HG02884 (cell line): ENCODE measurements at regions not wholly inside any gene's neighbourhood (a gene's known extent, or its start where the extent isn't known, plus 50 kb on each side); places are given as distances from the start of the nearest gene placed in this dataset.

Experiments used
- ATAC-seq: cut with Tn5 transposase; IDR thresholded peaks from one replicate; pipeline ENCODE4 v1.9.1; 2021; ENCODE audit warnings: mild to moderate bottlenecking, moderate library complexity; ENCODE audit not compliant: unreplicated experiment

DNA sequence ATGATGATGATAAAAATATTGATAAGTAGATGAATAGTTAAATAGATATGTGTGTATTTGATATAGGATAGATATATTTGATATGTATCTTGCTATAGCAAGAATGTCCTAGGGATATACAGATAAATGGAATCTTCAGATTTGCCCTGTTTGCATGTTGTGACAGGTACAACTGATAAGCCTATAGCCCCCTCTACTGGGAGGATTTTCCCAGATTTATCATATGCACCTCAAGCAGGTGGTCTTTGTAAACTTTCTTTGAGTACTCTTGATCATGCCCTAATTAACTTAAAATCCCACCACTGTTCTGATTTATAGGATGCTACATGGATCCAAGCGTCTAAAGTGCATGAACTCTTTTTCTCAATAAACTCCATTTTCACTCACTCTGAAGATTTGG lies 1050.7 kb downstream of the SORCS3 start:
- no peak for ATAC-seq

DNA sequence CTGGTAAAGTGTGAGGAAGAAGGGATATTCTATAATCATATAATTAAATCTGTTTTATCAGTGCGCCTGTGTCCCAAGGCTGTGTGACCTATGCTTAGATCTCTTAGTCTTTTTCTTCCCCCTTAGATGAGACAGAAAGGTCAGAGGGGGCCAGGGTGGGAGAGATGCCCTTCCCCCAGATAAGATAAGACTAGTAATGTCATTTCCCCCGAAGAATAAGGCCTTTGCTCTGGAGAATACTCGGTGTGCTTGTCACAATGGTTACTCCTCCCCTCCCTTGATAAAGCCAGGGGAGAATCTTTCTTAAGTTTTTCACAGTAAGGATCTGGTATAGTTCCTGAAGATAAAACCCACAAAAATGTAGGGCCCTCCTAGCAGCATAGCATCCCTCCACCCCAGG lies 1041.8 kb downstream of the SORCS3 start:
- ATAC-seq: no peak

DNA sequence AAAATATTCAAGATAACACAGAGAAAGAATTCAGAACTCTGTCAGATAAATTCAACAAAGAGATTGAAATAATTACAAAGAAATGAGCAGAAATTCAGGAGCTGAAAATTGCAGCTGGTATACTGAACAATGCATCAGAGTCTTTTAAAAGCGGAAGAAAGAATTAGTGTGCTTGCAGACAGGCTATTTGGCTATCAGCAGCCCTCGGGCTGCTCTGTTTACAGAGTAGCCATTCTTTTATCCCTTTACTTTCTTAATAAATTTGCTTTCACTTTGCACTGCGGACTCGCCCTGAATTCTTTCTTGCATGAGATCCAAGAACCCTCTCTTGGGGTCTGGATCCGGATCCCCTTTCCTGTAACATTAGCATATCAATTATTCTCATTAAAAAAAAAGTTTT lies 1040.0 kb downstream of the SORCS3 start:
- ATAC-seq: no peak

DNA sequence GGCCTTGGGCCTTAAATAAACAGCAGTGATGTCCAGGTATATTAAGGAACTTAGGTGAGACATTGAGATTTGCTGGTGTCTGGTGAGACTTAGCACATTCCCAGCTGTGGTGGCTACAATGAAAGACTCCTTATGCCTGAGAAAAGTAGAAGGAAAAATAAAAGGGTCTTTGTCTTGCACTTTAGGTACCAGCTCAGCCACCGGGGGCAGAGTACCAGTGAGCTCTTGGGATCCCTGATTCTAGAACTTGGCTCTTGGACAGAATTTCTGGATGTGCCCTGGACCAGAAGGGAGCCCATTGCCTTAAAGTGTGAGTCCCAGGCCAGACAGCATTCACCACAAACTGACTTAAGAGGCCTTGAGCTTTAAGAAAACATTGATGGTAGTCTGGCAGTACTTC lies 1038.7 kb downstream of the SORCS3 start:
- ATAC-seq: no peak

DNA sequence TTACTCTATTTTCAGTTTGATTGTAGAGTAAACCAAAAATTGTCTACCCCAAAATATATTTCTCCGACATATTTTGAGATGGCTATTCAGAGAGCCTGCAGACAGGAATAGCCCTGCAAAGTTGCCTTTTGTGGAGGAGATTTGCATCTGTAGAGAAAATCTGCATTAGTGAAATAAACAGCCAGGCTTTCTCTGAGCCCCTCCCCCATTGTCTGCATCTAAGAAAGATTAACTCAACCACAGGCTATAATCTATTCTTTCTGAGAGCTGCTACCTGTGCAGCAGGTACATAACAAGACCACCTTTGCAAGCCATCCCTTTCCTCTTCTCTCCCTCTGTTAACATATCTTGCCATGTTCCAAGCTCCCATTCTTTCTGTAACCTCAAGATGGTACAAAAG lies 1034.2 kb downstream of the SORCS3 start:
- no peak for ATAC-seq

DNA sequence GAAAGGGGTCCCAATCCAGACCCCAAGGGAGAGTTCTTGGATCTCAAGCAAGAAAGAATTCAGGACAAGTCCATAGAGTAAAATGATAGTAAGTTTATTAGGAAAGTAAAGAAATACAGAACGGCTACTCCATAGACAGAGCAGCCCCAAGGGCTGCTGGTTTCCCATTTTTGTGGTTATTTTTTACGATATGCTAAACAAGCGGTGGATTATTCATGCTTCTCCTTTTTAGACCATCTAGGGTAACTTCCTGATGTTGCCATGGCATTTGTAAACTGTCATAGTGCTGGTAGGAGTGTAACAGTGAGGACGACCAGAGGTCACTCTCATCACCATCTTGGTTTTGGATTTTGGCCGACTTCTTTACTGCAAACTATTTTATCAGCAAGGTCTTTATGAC lies 1033.4 kb downstream of the SORCS3 start:
- no peak for ATAC-seq

DNA sequence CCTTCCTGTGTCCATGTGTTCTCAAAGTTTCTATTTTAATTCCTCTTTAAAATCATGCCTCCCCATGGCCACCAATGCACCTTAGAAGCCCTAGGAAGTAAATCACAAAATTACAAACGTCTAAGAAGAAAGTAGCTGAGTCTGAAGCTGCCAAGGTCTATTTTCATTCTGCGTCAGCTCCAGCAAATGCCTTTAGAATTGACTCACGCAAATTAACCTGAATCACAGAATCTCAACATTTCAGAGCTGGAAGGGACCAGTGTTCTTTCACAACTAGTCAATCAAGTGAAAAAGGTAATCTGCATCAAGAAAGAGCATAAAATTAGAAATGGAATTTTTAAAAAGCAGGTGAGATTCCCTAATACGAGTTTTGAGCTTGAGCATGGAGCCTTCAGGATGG lies 1017.6 kb downstream of the SORCS3 start:
- no peak for ATAC-seq

DNA sequence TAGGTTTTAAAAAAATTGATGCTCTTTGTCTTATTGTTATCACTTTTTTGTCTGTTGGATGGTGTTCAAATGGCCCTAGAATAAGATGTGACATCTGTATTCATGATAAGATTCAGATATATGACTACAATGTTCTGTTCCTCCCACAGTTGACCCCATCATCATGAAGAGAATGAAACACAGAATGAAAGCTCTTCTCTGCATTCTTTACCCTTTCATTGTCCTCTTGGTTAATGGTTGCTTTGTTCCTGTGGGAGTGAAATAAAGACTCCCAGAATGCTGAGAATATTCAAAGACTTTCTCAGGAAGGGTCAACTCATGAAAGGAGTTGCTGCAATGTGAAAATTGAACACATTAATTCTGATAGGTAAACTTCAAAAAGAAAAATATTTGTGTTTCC lies 1015.8 kb downstream of the SORCS3 start:
- ATAC-seq: no peak

DNA sequence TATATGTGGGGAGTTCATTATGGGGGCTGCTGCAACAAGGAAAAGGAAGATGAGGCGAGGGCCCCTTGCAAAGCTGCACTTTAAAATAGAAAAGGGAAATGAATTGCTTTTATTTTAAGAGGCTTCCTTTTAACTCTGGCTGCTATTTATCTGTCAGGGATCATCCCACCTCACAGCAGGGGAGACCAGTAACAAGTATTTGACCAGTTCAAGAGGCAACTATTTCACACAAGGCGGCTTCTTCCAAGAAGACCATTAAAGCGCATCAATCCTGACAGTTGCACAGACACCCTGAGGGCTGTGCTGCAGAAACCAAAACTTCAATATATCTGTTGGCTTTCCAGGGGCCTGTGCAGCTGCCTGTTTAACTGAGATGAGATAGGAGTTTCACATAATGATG lies 1009.2 kb downstream of the SORCS3 start:
- ATAC-seq: no peak

DNA sequence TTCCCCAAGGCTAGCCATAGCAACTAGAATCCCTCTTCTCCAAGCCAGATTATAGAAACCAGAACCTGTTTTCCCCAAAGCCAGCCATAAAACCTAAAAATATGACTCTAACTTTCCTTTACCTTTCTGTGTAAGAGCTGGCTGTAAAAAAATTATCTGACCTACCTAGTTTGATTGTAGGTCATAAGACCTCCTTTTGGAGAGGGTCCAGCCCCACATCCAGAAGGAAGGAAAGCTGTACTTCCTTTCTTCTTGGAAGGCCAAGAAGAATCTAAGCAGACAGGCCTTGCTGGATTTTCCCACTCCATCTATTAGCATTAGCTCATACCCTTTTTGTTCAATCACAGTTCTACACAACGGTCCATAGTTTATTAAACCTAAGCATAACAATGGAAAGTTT lies 1006.3 kb downstream of the SORCS3 start:
- no peak for ATAC-seq

DNA sequence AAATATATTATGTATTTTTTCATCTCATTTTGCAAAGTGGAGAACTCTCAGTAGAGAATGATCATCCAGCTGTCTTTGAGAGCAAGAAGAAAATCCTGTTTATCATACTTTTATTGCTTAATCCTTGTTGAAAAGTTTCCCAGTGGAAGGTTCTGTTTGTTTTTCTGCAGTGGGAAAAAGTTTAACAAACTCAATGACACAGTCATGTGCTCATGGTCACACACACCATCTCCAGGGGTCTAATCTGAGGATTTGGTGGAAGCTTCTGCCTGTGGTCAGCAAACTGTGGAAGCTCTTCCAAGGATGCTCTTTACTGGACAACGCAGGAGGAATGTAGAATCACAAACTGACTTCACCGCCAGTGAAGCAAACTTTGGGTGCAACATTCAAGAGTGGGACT lies 1003.9 kb downstream of the SORCS3 start:
- no peak for ATAC-seq

DNA sequence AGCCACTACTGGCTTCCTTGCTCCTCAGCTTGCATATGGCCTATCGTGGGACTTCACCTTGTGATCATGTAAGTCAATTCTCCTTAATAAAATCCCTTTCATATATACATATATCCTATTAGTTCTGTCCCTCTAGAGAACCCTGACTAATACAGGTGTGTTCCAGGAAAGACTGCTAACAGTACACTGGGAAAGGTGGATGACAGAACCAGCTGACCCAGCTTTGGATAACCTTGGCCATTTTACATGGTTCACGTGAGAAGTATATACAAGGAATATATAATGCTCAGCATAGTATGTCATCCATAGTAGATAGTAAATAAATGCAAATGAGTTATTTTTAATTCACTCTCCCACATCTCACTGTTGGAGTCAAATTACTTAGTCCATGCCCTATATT lies 1003.5 kb downstream of the SORCS3 start:
- ATAC-seq: no peak

DNA sequence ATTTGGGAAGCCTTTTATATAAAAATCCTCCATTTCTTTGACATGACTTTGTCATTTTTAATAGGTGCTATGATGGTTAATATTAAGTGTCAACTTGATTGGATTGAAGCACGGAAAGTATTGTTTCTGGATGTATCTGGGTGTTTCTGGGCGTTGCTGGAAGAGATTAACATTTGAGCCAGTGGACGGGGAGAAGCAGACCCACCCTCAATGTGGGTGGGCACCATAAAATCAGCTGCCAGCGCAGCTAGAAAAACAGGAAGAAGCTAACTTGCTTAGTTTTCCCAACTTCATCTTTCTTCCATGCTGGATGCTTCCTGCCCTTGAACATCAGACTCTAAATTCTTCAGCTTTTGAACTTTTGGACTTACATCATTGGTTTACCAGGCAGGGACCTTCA lies 1003.0 kb downstream of the SORCS3 start:
- ATAC-seq: no peak

DNA sequence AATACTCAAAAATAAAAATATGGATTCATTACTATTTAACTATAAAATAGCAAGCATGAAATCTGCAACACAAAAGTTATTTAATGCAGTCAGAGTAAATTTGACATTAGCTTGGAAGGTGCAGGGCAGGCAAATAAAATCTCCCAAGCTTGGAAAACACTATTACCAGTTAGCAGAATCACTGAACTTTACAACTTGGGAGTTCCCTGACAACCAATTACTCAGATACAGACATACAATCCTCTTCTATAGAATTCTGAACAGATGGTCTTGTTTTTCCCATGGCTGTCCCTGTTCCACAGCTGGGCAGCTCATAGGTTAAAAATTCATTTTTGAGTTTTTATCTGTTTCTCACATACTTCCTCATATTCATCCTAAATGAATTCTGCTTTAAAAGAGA lies 1002.6 kb downstream of the SORCS3 start:
- ATAC-seq: no peak

DNA sequence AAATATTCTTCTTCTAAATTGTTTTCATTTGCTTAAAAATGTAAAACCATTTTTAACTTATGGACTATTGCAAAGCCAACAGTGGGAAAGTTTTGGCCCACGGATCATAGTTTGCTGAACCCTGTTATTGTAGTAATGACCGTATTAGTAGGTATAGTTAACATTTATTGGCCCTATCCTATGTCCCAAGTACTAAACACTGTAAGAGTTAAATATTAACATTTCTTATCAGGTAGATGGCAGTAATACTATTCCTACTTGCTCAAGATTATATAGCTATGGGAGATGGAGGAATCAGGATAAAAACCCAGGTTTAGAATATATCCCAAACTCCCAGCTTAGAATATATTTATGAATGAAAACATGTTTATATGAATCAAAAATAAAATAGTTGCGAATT lies 993.2 kb downstream of the SORCS3 start:
- no peak for ATAC-seq

DNA sequence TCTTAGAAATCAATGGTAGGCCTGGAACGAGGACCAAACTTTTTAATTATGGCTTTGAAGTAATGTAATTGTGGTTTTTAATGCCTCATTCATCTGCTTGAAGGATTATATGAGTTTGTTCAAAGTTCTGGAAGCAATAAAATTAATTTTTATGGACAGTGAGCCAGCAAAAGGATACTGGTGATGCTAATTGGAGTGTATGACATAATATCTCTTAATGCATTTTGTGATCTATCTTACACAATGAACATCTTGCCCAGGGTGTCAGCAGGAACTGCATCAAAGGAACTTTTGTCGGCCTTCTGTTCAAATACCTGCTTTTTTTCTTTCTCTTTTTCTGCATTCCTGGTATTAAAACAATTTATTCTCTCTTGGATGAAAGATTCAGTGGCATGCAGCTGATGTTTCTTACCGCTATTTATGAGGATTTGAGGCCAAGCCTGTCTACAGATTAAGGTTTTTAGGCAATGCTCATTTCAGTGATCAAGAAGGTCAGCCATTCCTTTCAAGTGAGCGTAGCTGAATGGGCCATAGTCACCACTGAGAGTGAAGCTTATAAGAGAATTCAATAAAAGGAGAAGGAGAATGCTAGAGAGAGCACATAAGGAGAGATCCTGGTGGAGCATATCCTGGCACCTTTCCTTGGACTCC lies 974.8 kb downstream of the SORCS3 start:
- no peak for ATAC-seq

DNA sequence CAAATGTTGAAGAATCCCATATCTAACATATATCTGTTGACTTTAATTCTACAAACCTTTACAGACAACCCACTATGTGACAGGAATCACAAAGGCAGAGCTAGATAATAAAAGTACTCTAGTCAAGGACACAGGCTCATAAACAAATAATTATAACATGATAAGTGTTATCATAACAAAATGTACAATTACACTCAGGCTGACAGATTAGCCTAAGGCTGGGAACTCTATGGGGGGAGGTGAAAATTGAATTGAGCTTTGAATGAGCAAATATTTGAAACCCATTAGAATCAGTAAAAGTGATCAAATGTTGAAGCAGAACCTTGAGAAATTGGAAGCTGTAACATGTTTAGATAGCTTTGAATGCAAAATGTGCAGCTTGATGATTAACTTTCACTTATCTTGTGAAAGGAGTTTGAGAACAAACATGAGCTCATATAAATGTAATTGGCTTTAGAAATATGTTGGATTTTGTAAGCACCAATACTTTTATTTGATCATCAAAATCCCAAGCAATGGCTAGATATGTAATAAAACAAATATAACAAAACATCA lies 970.2 kb downstream of the SORCS3 start:
- ATAC-seq: no peak

DNA sequence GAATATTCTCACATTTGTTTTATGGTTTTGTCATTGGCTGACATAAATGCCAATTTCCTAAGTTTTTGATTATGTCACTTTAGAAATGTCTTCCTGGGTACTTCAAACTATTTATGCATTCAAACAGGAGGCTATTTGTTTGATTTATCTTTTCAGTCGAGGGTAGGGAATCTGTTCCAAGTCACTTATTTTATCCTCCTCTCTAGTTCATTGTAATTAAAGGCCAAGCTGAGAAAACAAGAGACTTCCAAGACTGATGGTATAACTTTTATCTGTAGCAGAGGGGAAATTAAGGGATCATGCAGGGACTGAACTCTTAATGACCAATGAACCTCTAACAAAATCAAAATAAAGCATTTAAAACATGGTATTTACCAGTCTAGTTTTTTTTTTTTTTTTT lies 968.4 kb downstream of the SORCS3 start:
- no peak for ATAC-seq

DNA sequence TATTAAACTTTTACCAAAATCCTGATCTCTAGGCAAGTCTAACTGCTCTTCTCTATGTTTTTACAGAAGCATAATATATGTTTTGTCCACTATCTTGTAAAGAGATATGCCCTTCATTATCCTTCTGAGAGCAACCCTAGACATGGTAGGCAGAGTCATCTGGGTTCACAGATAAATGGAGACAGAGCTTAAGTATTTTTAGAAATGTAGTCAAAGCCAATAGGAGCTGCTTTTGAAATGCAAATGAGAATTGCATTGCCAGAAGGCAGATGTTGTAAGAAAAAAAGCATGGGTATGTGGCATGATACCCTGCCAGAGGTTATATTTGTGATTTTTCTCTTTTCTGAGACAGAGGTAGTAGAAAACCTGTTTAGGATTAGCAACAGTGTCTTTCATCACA lies 964.8 kb downstream of the SORCS3 start:
- no peak for ATAC-seq

DNA sequence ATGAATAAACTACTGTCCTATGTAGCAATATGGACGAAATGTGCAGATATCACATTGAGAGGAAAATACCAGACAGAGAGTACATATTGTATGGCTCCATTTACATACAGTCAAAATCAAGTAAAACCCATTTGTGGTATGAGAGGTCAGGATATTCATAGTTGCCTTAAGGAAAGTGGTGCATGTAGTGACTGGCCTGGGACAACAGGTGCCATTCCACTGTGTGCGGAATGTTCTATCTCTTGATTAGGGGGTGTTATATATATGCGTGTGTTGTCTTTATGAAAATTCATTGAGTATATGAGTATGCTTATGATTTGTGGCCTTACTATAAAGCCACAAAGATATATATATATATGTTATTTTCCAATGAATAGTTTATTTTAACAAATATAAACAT lies 964.0 kb downstream of the SORCS3 start:
- no peak for ATAC-seq

DNA sequence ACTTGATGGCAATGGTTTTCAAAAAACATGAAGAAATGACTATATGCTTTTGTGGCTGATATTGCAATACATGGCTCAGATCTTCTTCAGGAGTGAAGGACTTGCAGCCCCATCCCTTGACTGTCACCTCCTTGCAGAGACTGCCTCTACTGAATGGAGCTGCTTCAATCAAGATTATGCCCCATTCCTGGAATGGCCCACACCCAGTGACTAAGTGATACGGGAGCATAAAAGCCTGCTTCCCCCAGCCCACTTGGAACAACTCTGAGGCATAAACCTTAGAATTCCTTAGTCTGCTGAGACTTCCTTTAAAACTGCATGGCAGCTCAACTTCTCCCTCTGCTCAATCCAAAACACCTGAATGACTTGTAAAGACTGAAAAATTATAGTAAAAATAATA lies 957.1 kb downstream of the SORCS3 start:
- no peak for ATAC-seq

DNA sequence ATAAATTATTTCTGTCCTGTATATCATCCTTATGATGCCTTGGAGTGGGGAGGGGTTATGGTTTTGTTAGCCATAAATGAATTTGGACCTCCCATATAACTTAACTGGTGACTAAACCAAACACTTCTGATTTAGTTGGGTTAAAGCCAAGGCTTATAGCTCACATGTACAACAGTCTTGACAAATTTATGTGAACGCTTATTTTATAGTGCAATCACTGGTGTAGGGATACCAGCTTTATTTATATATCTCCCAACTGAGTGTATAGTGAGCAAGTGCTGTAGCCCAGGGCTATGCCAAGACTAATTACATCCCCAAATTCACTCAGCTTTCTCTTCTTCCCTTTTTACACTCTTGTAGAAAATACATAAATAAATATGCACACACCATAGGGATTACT lies 956.2 kb downstream of the SORCS3 start:
- no peak for ATAC-seq

DNA sequence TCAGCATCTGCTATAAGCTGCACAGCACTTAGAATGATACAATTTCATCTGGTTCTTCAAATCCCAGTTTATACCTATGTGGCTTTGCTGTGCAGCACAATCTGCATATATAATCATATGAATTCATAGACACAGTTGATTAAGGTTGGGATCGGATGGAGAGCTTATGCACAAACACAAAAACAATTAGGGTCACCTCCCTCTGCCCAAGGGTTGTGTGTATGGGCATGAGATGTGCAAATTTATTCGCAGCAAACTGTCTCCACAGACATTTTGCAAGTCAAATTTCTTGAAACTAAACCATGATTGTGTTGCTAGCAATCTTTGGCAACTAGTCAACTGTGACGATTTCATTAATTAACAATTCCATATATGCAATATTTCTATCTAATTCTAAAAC lies 955.7 kb downstream of the SORCS3 start:
- no peak for ATAC-seq
